GM10266 (cell line): ENCODE measurements at regions not wholly inside any gene's neighbourhood (a gene's known extent, or its start where the extent isn't known, plus 50 kb on each side); places are given as distances from the start of the nearest gene placed in this dataset.

Source experiments
- DNase-seq: peaks from one replicate; pipeline ENCODE4 v3.0.0; 2012; ENCODE audit errors: extremely low spot score
- TF ChIP-seq, protein P1 (sequence below): IDR thresholded peaks from 2 replicates; pipeline ENCODE4 v1.5.1; 2012; ENCODE audit warnings: mild to moderate bottlenecking, low read depth; ENCODE audit not compliant: control insufficient read depth, insufficient read depth; ENCODE audit errors: missing control alignments

DNA sequence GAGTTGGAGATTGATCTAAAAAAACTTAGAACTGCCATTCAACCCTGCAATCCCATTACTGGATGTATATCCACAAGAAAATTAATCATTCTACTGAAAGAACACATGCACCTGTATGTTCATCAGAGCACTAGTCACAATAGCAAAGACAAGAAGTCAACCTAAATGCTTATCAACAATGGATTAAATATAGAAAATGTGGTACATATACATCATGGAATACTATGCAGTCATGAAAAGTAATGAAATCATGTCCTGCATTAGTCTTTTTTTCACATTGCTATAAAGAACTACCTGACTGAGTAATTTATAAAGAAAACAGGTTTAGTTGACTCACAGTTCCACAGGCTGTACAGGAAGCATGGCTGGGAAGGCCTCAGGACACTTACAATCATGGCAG is 850.5 kb downstream of the TECRL start:
- DNase-seq: no peak
- TF ChIP-seq, protein P1, sequence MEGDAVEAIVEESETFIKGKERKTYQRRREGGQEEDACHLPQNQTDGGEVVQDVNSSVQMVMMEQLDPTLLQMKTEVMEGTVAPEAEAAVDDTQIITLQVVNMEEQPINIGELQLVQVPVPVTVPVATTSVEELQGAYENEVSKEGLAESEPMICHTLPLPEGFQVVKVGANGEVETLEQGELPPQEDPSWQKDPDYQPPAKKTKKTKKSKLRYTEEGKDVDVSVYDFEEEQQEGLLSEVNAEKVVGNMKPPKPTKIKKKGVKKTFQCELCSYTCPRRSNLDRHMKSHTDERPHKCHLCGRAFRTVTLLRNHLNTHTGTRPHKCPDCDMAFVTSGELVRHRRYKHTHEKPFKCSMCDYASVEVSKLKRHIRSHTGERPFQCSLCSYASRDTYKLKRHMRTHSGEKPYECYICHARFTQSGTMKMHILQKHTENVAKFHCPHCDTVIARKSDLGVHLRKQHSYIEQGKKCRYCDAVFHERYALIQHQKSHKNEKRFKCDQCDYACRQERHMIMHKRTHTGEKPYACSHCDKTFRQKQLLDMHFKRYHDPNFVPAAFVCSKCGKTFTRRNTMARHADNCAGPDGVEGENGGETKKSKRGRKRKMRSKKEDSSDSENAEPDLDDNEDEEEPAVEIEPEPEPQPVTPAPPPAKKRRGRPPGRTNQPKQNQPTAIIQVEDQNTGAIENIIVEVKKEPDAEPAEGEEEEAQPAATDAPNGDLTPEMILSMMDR: no peak

DNA sequence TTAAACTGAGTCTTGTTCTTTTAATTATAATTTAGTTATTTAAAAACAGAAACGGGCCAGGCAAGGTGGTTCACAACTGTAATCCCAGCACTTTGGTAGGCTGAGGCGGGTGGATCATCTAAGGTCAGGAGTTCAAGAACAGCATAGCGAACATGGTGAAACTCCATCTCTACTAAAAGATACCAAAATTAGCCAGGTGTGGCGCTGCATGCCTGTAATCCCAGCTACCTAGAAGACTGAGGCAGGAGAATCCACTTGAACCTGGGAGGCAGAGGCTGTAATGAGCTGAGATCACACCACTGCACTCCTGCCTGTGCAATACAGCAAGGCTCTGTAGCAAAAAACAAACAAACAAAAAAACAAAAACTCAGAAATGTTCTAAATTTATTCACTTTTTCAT is 852.9 kb downstream of the TECRL start:
- TF ChIP-seq, protein P1: no peak
- DNase-seq: no peak

DNA sequence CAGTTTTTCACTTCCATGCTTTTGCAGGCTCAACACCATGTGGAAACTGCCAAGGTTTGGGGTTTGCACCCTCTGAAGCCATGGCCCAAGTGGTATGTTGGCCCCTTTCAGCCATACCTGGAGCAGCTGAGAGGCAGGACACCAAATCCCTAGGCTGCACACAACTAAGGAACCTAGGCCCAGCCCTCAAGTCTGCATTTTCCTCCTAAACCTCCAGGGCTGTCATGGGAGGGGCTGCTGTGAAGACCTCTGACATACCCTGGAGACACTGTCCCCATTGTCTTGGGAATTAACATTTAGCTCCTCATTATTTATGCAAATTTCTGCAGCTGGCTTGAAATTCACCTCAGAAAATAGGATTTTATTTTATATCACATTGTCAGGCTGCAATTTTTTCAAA is 856.1 kb downstream of the TECRL start:
- TF ChIP-seq, protein P1: no peak
- DNase-seq: no peak

DNA sequence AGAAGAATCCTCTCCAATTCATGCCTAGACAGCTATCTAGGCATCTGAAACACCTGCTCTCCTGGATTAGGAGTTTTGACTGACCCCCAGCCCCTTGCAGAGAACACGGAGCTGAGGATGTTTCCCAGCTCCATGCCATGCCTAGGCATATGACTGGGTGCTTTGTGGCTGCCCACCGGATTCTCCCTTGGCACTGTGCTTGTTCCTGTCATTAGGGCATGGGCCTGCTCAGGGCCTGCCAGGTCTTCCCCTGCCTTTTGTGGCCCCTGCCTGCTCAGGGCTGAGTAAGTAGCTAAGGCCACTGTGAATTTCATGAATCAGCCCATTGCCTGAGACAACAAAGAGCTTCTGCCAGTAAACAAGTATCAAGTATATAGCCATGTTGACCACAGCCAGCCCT is 867.4 kb downstream of the TECRL start:
- DNase-seq: no peak
- TF ChIP-seq, protein P1: no peak

DNA sequence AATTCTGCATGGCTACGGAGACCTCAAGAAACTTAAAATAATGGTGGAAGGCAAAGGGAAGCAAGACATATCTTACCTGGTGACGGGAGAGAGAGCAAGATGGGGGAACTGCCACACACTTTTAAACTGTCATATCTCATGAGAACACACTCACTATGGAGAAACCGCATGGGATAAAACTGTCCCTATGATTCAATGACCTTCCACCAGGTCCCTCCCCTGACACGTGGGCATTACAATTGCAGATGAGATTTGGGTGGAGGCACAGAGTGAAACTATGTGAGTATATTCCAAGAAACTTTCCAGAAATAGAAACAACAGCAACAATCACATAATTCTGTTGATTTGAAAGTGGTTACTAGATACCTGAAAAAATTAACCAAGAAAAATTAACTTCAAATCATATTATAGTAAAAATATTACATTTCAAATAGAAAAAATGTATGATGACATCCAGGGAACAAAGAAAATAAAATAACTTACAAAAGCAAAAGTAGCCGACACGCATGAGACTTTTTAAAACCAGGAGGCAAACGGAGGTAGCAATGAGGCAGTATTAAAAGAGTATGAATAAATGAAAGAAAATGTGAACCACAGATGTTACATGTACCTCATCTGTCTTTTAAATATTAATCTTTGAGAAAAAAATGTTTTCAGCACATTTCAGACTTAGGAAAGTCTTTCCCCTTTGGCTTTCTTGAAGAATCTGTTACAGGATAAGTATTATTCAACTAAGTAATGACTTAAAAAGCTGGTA is 879.5 kb downstream of the TECRL start:
- TF ChIP-seq, protein P1: no peak

DNA sequence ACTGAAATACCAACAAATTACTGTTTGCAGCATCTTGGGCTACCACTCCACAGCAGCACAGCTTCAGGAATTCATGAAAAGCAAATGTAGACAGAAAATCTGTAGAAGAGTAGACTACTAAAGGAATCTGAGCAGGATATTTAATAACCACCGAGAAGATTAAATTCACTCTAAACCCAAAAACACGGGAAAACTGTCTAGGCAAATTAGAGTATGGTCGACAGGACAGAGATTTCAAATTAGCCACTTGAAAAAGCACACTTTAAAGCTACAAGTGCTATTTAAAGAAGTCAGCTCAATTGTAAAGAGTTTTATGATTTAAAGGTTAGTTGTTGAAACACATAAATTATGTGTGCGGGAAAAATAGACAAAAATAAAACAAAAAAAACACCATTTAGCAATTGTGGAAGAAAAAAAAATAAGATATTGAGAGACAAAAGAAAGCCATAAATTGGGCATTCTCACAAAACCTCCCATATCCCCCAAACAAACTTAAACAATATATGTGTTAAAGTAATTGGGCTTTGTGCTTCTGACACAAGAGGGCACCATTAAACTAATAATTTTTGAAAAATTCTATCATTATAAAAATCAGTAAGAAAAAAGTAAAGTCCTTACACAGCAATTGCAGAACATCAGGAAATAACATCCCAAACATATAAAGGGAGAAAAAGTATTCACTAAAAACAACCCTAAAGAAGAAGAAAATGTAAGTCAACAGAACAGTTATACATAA is 880.8 kb downstream of the TECRL start:
- TF ChIP-seq, protein P1: peak; percentile 9
- DNase-seq: no peak

More for the DNA sequence above, 879.5 kb downstream of the TECRL start:
- no peak for DNase-seq

DNA sequence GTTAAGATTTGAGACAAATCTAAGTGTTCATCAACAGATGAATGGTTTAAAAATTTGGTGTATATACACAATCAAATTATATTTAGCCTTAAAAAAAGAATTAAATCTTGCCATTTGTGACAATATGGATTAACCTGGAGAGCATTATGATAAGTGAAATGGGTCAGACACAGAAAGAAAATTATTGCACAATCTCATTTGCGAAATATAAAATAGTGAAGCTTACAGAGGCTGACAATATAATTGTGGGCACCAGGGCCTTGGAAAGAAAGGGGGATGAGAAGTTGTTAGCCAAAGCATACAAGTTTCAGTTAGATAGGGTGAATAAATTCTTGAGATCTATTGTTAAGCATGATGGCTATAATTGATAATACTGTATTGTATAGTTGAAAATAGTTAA is 883.0 kb downstream of the TECRL start:
- TF ChIP-seq, protein P1: no peak
- DNase-seq: no peak
